T-helper 2 cell treated with Interferon-gamma antibody and Interleukin-4, amounts not matched to agents 5 μg/mL and 100 μg/mL, for 36 hours (primary cell): ENCODE measurements at regions not wholly inside any gene's neighbourhood (a gene's known extent, or its start where the extent isn't known, plus 50 kb on each side); places are given as distances from the start of the nearest gene placed in this dataset.
"Not testable (repeated sequence)": the region's sequence is repeated elsewhere in the genome, so short reads cannot be mapped to it uniquely, and the experiment has no call there.

Experiments
- DNase-seq: peaks from one replicate; pipeline ENCODE4 v3.0.0; 2021; ENCODE audit warnings: low spot score
- H3K27ac Mint-ChIP-seq: one replicate; pipeline ENCODE4 v1.8.0; 2021; ENCODE audit warnings: mild to moderate bottlenecking, mixed read lengths
- H3K27me3 Mint-ChIP-seq: one replicate; pipeline ENCODE4 v1.8.0; 2021; ENCODE audit warnings: low read depth, mixed read lengths
- H3K36me3 Mint-ChIP-seq: one replicate; pipeline ENCODE4 v1.8.0; 2021; ENCODE audit warnings: low read depth, mixed read lengths
- H3K4me1 Mint-ChIP-seq: one replicate; pipeline ENCODE4 v1.8.0; 2021; ENCODE audit warnings: low read depth, mixed read lengths
- H3K4me3 Mint-ChIP-seq: one replicate; pipeline ENCODE4 v1.8.0; 2022; ENCODE audit warnings: mild to moderate bottlenecking, moderate library complexity, mixed read lengths
- H3K9me3 Mint-ChIP-seq: one replicate; pipeline ENCODE4 v1.8.0; 2021; ENCODE audit warnings: mixed read lengths

GRCh38 chr6:167219967-167220512 is 62.3 kb upstream of the GPR31 start:
- H3K27ac Mint-ChIP-seq = no peak overlapping the region
- H3K4me3 Mint-ChIP-seq = no peak overlapping the region
- H3K36me3 Mint-ChIP-seq = no peaks in the 10 kb centered on the region
- DNase-seq = no peak
- peaks cover 4% of the 10 kb centered on the region for H3K27me3 Mint-ChIP-seq
- H3K4me1 Mint-ChIP-seq = no peaks in the 10 kb centered on the region
- H3K9me3 Mint-ChIP-seq = no peaks in the 10 kb centered on the region

- no peak for DNase-seq
- Mint-ChIP-seq H3K4me3 (no peak overlapping the region), H3K27ac (no peak overlapping the region), H3K27me3 (peaks cover 15% of the 10 kb centered on the region), H3K9me3 (no peaks in the 10 kb centered on the region), H3K36me3 (no peaks in the 10 kb centered on the region), H3K4me1 (no peaks in the 10 kb centered on the region)
Observed at GRCh38 chr6:167221400-167222201, 63.8 kb upstream of the GPR31 start.

- peaks cover 48% of the 10 kb centered on the region for H3K27me3 Mint-ChIP-seq
- not testable (repeated sequence) for DNase-seq, H3K4me1 Mint-ChIP-seq, H3K9me3 Mint-ChIP-seq, H3K27ac Mint-ChIP-seq, H3K4me3 Mint-ChIP-seq, H3K36me3 Mint-ChIP-seq
Observed at GRCh38 chr6:167225566-167226382, 65.3 kb upstream of the UNC93A start.

GRCh38 chr6:167226383-167226685 is 64.8 kb upstream of the UNC93A start:
- DNase-seq = no peak
- Mint-ChIP-seq H3K4me3 (no peak overlapping the region), H3K27me3 (peaks cover 52% of the 10 kb centered on the region), H3K36me3 (no peaks in the 10 kb centered on the region), H3K4me1 (no peaks in the 10 kb centered on the region), H3K9me3 (no peaks in the 10 kb centered on the region), H3K27ac (no peak overlapping the region)

- Mint-ChIP-seq H3K9me3 (no peaks in the 10 kb centered on the region), H3K27ac (no peak overlapping the region), H3K4me3 (no peak overlapping the region), H3K4me1 (no peaks in the 10 kb centered on the region), H3K36me3 (no peaks in the 10 kb centered on the region), H3K27me3 (peaks cover 52% of the 10 kb centered on the region)
- DNase-seq = no peak
Observed at GRCh38 chr6:167226791-167227190, 64.3 kb upstream of the UNC93A start.

- no peak overlapping the region for H3K27ac Mint-ChIP-seq
- no peak for DNase-seq
- peaks cover 55% of the 10 kb centered on the region for H3K27me3 Mint-ChIP-seq
- no peaks in the 10 kb centered on the region for H3K4me1 Mint-ChIP-seq
- no peaks in the 10 kb centered on the region for H3K36me3 Mint-ChIP-seq
- no peak overlapping the region for H3K4me3 Mint-ChIP-seq
- H3K9me3 Mint-ChIP-seq = no peaks in the 10 kb centered on the region
Observed at GRCh38 chr6:167227984-167228383, 63.1 kb upstream of the UNC93A start.

GRCh38 chr6:167229586-167229985 is 61.5 kb upstream of the UNC93A start:
- H3K4me3 Mint-ChIP-seq = no peak overlapping the region
- no peaks in the 10 kb centered on the region for H3K36me3 Mint-ChIP-seq
- peaks cover 56% of the 10 kb centered on the region for H3K27me3 Mint-ChIP-seq
- no peak overlapping the region for H3K27ac Mint-ChIP-seq
- DNase-seq = no peak
- H3K4me1 Mint-ChIP-seq = no peaks in the 10 kb centered on the region
- H3K9me3 Mint-ChIP-seq = no peaks in the 10 kb centered on the region

- H3K4me1 Mint-ChIP-seq = no peaks in the 10 kb centered on the region
- H3K4me3 Mint-ChIP-seq = no peak overlapping the region
- DNase-seq = no peak
- H3K27ac Mint-ChIP-seq = no peak overlapping the region
- peaks cover 55% of the 10 kb centered on the region for H3K27me3 Mint-ChIP-seq
- no peaks in the 10 kb centered on the region for H3K9me3 Mint-ChIP-seq
- H3K36me3 Mint-ChIP-seq = no peaks in the 10 kb centered on the region
Observed at GRCh38 chr6:167230288-167230687, 60.8 kb upstream of the UNC93A start.

GRCh38 chr6:167232356-167232755 is 58.8 kb upstream of the UNC93A start:
- Mint-ChIP-seq H3K4me1 (no peaks in the 10 kb centered on the region), H3K9me3 (no peaks in the 10 kb centered on the region), H3K4me3 (no peak overlapping the region), H3K36me3 (no peaks in the 10 kb centered on the region), H3K27me3 (peaks cover 41% of the 10 kb centered on the region), H3K27ac (no peak overlapping the region)
- DNase-seq = no peak

- H3K9me3 Mint-ChIP-seq = no peaks in the 10 kb centered on the region
- no peak overlapping the region for H3K4me3 Mint-ChIP-seq
- peaks cover 30% of the 10 kb centered on the region for H3K27me3 Mint-ChIP-seq
- no peaks in the 10 kb centered on the region for H3K36me3 Mint-ChIP-seq
- no peaks in the 10 kb centered on the region for H3K4me1 Mint-ChIP-seq
- DNase-seq = no peak
- no peak overlapping the region for H3K27ac Mint-ChIP-seq
Observed at GRCh38 chr6:167233490-167233889, 57.6 kb upstream of the UNC93A start.

GRCh38 chr6:167234576-167234975 is 56.5 kb upstream of the UNC93A start:
- H3K27me3 Mint-ChIP-seq = peaks cover 21% of the 10 kb centered on the region
- H3K27ac Mint-ChIP-seq, H3K9me3 Mint-ChIP-seq, H3K4me3 Mint-ChIP-seq, H3K4me1 Mint-ChIP-seq, H3K36me3 Mint-ChIP-seq, DNase-seq: not testable (repeated sequence)

- DNase-seq = no peak
- H3K4me3 Mint-ChIP-seq = no peak overlapping the region
- H3K27ac Mint-ChIP-seq = no peak overlapping the region
- peaks cover 16% of the 10 kb centered on the region for H3K27me3 Mint-ChIP-seq
- H3K9me3 Mint-ChIP-seq = no peaks in the 10 kb centered on the region
- no peaks in the 10 kb centered on the region for H3K4me1 Mint-ChIP-seq
- no peaks in the 10 kb centered on the region for H3K36me3 Mint-ChIP-seq
Observed at GRCh38 chr6:167235005-167235404, 56.1 kb upstream of the UNC93A start.

- Mint-ChIP-seq H3K4me1 (no peaks in the 10 kb centered on the region), H3K36me3 (no peaks in the 10 kb centered on the region), H3K9me3 (no peaks in the 10 kb centered on the region), H3K27me3 (peaks cover 15% of the 10 kb centered on the region), H3K27ac (no peak overlapping the region), H3K4me3 (no peak overlapping the region)
- DNase-seq = no peak
Observed at GRCh38 chr6:167235421-167236238, 55.5 kb upstream of the UNC93A start.

- no peaks in the 10 kb centered on the region for H3K36me3 Mint-ChIP-seq
- H3K4me1 Mint-ChIP-seq = no peaks in the 10 kb centered on the region
- no peak overlapping the region for H3K4me3 Mint-ChIP-seq
- peaks cover 10% of the 10 kb centered on the region for H3K27me3 Mint-ChIP-seq
- no peaks in the 10 kb centered on the region for H3K9me3 Mint-ChIP-seq
- no peak for DNase-seq
- H3K27ac Mint-ChIP-seq = no peak overlapping the region
Observed at GRCh38 chr6:167236239-167236571, 54.9 kb upstream of the UNC93A start.
